B cell (primary cell): ENCODE measurements at regions not wholly inside any gene's neighbourhood (a gene's known extent, or its start where the extent isn't known, plus 50 kb on each side); places are given as distances from the start of the nearest gene placed in this dataset.

ENCODE experiments used
- ATAC-seq: fragments of 200-7000 bp; cut with Tn5 transposase; one replicate; pipeline ENCODE4 v1.10.0; 2021; ENCODE audit warnings: low read depth, mild to moderate bottlenecking, moderate number of reproducible peaks, moderate library complexity
- CTCF ChIA-PET: fragments of 350-600 bp; sonication (Branson Sonifier 250); formaldehyde crosslinking; loops from one replicate; lab custom pipeline; 2021; ENCODE audit warnings: antibody characterized with exemption, inconsistent platforms; lab: Charles Lee
- POLR2A ChIA-PET: fragments of 350-600 bp; sonication (Branson Sonifier 250); formaldehyde crosslinking; loops from one replicate; lab custom pipeline; 2021; ENCODE audit warnings: antibody characterized with exemption; lab: Charles Lee
- DNase-seq: peaks from one replicate; pipeline ENCODE4 v3.0.0; 2013
- H2AFZ ChIP-seq: 2 replicates; pipeline ENCODE4 v1.6.1; 2012; ENCODE audit warnings: mild to moderate bottlenecking, low read depth, low read length; ENCODE audit not compliant: insufficient read depth, poor library complexity, severe bottlenecking
- H3K27ac ChIP-seq, 2 donors: 1 replicate in 1 of 2; 2 replicates in 1 of 2; pipeline ENCODE4 v1.5.1; 2012 to 2013; ENCODE audit warnings: low read length in 2 of 2, mild to moderate bottlenecking in 2 of 2, moderate library complexity in 1 of 2
- H3K27me3 ChIP-seq, 4 experiments: fragments of 200-600 bp in 1 of 4; sonication (generic) in 1 of 4; replicated peaks in 1 of 4; 1 replicate in 2 of 4; 2 replicates in 2 of 4; pipeline versions ENCODE4 v1.6.1 to v1.7.0; 2013 to 2016; ENCODE audit warnings: low read length in 3 of 4, mild to moderate bottlenecking in 2 of 4, mixed read lengths in 1 of 4, moderate library complexity in 1 of 4; ENCODE audit not compliant: insufficient read depth in 4 of 4, control insufficient read depth in 3 of 4; ENCODE audit errors: control extremely low read depth in 1 of 4
- H3K36me3 ChIP-seq, 2 experiments: replicated peaks in 1 of 2; 1 replicate in 1 of 2; 2 replicates in 1 of 2; pipeline versions ENCODE4 v1.6.1 to v1.7.1; 2013; ENCODE audit warnings: low read length in 1 of 2; ENCODE audit not compliant: insufficient read depth in 2 of 2, control insufficient read depth in 1 of 2; ENCODE audit errors: control extremely low read depth in 1 of 2, extremely low read depth in 1 of 2
- H3K4me1 ChIP-seq, 2 donors: fragments of 200-600 bp in 1 of 2; sonication (generic) in 1 of 2; 1 replicate in 1 of 2; 2 replicates in 1 of 2; pipeline versions ENCODE4 v1.5.1 to v1.6.1; 2013 to 2017; ENCODE audit warnings: low read length in 2 of 2; ENCODE audit not compliant: control insufficient read depth in 2 of 2, insufficient read depth in 2 of 2
- H3K4me2 ChIP-seq: replicated peaks from 2 replicates; pipeline ENCODE3; 2012; ENCODE audit warnings: mild to moderate bottlenecking, low read depth, low read length; ENCODE audit not compliant: poor library complexity, severe bottlenecking
- H3K4me3 ChIP-seq, 5 experiments: fragments of 200-600 bp in 1 of 5; sonication (generic) in 1 of 5; 1 replicate in 3 of 5; 2 replicates in 2 of 5; pipeline versions ENCODE4 v1.5.1 to v1.7.0; 2011 to 2016; ENCODE audit warnings: low read length in 4 of 5, mild to moderate bottlenecking in 4 of 5, low read depth in 2 of 5, control low read depth in 1 of 5, moderate library complexity in 1 of 5; ENCODE audit not compliant: insufficient read depth in 1 of 5; ENCODE audit errors: control extremely low read depth in 1 of 5, extremely low read depth in 1 of 5
- H3K79me2 ChIP-seq: fragments of 200-600 bp; sonication (generic); one replicate; pipeline ENCODE4 v1.6.0; 2016; ENCODE audit warnings: low read length; ENCODE audit not compliant: control insufficient read depth, insufficient read depth
- H3K9ac ChIP-seq: fragments of 200-600 bp; sonication (generic); 2 replicates; pipeline ENCODE4 v1.6.1; 2017; ENCODE audit warnings: mild to moderate bottlenecking, low read length, moderate library complexity
- H3K9me3 ChIP-seq, 3 donors: one replicate each; pipeline versions ENCODE4 v1.6.1 to v1.7.1; 2013; ENCODE audit warnings: low read length in 2 of 3; ENCODE audit not compliant: control insufficient read depth in 2 of 3, insufficient read depth in 1 of 3; ENCODE audit errors: control extremely low read depth in 1 of 3
- H4K20me1 ChIP-seq: 2 replicates; pipeline ENCODE4 v1.6.0; 2012; ENCODE audit warnings: mild to moderate bottlenecking, low read length; ENCODE audit not compliant: insufficient read depth, control insufficient read depth, poor library complexity, severe bottlenecking
- H3K27ac Mint-ChIP-seq: one replicate; pipeline ENCODE4 v1.8.0; 2021; ENCODE audit warnings: mixed read lengths
- H3K27me3 Mint-ChIP-seq: one replicate; pipeline ENCODE4 v1.8.0; 2021; ENCODE audit warnings: mixed read lengths
- H3K4me1 Mint-ChIP-seq: one replicate; pipeline ENCODE4 v1.8.0; 2021; ENCODE audit warnings: mixed read lengths
- H3K4me3 Mint-ChIP-seq: one replicate; pipeline ENCODE4 v1.8.0; 2021; ENCODE audit warnings: mixed read lengths
- H3K9me3 Mint-ChIP-seq: one replicate; pipeline ENCODE4 v1.8.0; 2022; ENCODE audit warnings: mixed read lengths; ENCODE audit not compliant: insufficient read depth
- CTCF ChIP-seq: fragments of 200-600 bp; IDR thresholded peaks from one replicate; pipeline ENCODE4 v1.8.0; 2022; ENCODE audit warnings: antibody characterized with exemption, mild to moderate bottlenecking
- EZH2 ChIP-seq: IDR thresholded peaks from 2 replicates; pipeline ENCODE4 v1.6.1; 2012; ENCODE audit warnings: borderline replicate concordance, low read depth, mild to moderate bottlenecking, moderate library complexity, low read length; ENCODE audit not compliant: insufficient read depth, poor library complexity, severe bottlenecking
- WGBS: methylation state at CpG from one replicate; pipeline ENCODE4 v1.1.5; 2013; ENCODE audit warnings: missing lambda C conversion rate; ENCODE audit not compliant: insufficient coverage; 5-methylcytosine and 5-hydroxymethylcytosine counted together
- intact Hi-C: fragments of 100-400 bp; cut with micrococcal nuclease; formaldehyde crosslinking; loops from one replicate; pipeline ENCODE4 v1.10.0; 2022

- H3K36me3 ChIP-seq, result no peaks in the 10 kb centered on the region
- WGBS, result no CpG with 5 or more reads among the region's 7 CpGs
- peak overlapping the region; percentile 20 for H2AFZ ChIP-seq
- no peak overlapping the region for H3K27ac Mint-ChIP-seq
- CTCF ChIA-PET, result no interaction called here
- ATAC-seq (no peak), DNase-seq (no peak)
- H3K4me2 ChIP-seq, result peak overlapping the region; percentile 54
- peaks cover 19% of the 10 kb centered on the region for H3K4me1 Mint-ChIP-seq
- H4K20me1 ChIP-seq, result no peaks in the 10 kb centered on the region
- POLR2A ChIA-PET, result no interaction called here
- intact Hi-C loops, result no loop called here
- peak overlapping the region; percentile 38 for H3K9ac ChIP-seq
- peaks cover 0 to 8% (median 0%) of the 10 kb centered on the region in 3 donors for H3K9me3 ChIP-seq
- no peaks in the 10 kb centered on the region for H3K9me3 Mint-ChIP-seq
- H3K4me1 ChIP-seq, result peaks cover 15 to 17% of the 10 kb centered on the region in 2 donors
- no peak for TF ChIP-seq CTCF
- no peak for TF ChIP-seq EZH2
- H3K4me3 ChIP-seq, result peak overlapping the region in 3 of 5 experiments; percentile 22 to 44 (median 27)
- no peak overlapping the region for H3K27ac ChIP-seq
- H3K79me2 ChIP-seq, result no peaks in the 10 kb centered on the region
- H3K4me3 Mint-ChIP-seq, result peak overlapping the region; percentile 71
- H3K27me3 ChIP-seq, result peaks cover 0 to 10% (median 3%) of the 10 kb centered on the region in 4 experiments
- peaks cover 25% of the 10 kb centered on the region for H3K27me3 Mint-ChIP-seq
Measured at GRCh38 chr12:41930866-41931437, 213.7 kb downstream of the GXYLT1 start.

GRCh38 chr12:41924111-41924510, 220.6 kb downstream of the GXYLT1 start:
- Histone ChIP-seq H3K36me3 (no peaks in the 10 kb centered on the region), H3K4me2 (no peak overlapping the region), H2AFZ (no peak overlapping the region), H3K27me3 (no peaks in the 10 kb centered on the region), H4K20me1 (no peaks in the 10 kb centered on the region), H3K9me3 (no peaks in the 10 kb centered on the region), H3K4me3 (no peak overlapping the region), H3K79me2 (no peaks in the 10 kb centered on the region), H3K9ac (no peak overlapping the region), H3K27ac (no peak overlapping the region), H3K4me1 (no peaks in the 10 kb centered on the region)
- no peaks in the 10 kb centered on the region for H3K9me3 Mint-ChIP-seq
- CTCF ChIA-PET, result no interaction called here
- H3K27me3 Mint-ChIP-seq, result peaks cover 16% of the 10 kb centered on the region
- WGBS, result 100% methylated on average over 1 of the region's 2 CpGs
- DNase-seq (no peak), ATAC-seq (no peak)
- TF ChIP-seq EZH2, result no peak
- no peak for TF ChIP-seq CTCF
- POLR2A ChIA-PET, result no interaction called here
- H3K4me1 Mint-ChIP-seq, result no peaks in the 10 kb centered on the region
- no peak overlapping the region for H3K27ac Mint-ChIP-seq
- intact Hi-C loops, result no loop called here
- H3K4me3 Mint-ChIP-seq, result no peak overlapping the region
